Inferior parietal cortex (tissue), 1 donor: ENCODE measurements at regions not wholly inside any gene's neighbourhood (a gene's known extent, or its start where the extent isn't known, plus 50 kb on each side); places are given as distances from the start of the nearest gene placed in this dataset.

Experiments used
- DNase-seq: peaks from one replicate; pipeline ENCODE4 v3.0.0-alpha.2; 2016; ENCODE audit errors: extremely low spot score

DNA sequence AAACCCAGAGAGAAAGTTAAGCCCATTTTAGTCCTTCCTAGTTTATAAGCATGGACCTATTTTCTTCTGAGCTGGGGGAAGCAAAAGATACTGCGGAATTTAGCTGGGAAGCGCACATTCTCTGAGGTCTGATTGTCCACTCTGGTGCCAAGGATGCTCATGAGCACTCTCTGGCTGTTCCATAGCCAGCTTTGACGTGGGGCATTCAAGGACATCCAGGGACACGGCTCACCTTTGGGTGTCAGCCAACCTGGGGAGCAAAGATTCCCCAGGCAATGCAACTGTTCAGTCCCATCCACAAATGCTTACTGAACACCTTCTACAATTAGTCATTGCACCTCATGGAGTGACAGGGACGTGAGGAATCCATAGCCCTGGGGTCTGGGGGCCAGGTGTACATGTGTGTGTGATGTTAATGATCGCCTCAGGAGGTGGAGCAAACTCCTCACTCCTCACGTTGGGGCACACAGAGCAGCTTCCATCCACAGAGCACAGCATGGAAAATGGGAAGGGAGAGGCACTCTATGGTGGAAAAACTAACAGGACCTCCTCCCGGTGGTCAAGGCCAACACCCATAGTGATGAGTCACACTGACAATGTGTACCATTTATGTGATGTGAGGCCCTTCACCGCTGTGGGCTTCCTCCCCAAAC lies 67.5 kb upstream of the IGFBP3 start:
- no peak for DNase-seq

GRCh38 chr7:45987521-45988290 lies 66.6 kb upstream of the IGFBP3 start:
- no peak for DNase-seq

DNA sequence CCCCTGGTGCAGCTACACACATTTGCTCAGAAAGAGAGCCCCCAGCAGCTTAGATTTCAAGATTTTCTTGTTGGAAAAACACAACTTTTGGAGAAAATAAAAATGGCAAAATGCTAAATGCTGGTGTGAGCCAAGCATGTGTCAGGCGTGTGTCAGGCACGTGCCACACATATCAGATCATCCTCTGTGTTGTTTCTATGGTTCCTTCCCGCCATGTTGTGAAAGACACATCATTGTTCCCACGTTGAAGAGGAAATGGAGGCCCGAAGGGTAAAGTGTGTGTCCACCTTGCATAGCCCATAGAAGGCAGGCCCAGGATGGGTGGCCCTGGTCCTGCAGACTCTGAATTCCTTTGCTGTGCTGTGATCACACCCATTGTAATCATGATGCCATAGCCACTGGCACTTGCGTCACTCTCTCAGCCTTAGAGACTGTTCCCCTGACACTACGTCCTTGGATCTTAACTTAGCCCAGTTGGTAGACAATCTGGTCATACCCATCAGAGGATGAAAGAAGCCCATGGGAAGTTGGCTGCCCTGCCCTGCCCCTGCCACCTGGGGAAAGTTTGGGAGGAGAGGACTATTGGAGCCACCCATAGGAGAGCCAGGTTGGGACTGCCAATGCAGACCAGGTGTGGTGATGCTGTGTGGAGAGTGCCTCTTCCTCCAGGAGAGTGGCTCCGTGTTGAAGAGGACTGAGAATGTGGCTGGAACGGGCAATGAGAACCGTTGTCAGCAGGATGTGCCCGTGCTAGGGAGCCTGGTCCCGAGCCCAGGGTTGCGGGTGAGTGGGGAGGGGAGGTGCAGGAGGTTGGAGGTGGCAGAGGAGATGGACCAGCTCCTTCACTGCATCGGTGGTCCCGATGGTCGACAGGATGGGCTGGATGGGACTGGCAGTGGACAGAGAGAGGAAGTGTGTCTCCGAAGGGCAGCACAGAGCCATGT lies 65.6 kb upstream of the IGFBP3 start:
- DNase-seq, result no peak

DNA sequence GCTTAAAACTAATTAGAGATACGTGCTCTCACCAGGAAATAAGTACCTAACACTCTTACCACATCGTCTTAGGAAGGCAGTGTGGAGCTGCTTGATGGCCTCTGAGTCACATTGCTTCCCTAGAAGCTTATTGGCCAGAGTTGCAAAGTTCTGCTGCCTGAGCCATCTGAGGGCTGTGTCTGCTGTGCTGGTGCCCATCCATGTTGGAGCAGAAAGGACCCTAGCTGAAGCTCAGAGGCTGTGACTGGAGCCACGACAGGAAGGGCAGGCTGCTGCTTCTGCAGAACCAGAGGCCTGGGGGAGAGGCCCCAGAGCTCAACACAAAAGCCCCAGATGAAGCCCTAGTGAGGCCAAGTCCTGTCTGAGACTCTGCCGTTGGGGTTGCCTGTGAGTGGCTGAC lies 64.8 kb upstream of the IGFBP3 start:
- no peak for DNase-seq

GRCh38 chr7:45984386-45985295 lies 63.6 kb upstream of the IGFBP3 start:
- DNase-seq, result no peak

DNA sequence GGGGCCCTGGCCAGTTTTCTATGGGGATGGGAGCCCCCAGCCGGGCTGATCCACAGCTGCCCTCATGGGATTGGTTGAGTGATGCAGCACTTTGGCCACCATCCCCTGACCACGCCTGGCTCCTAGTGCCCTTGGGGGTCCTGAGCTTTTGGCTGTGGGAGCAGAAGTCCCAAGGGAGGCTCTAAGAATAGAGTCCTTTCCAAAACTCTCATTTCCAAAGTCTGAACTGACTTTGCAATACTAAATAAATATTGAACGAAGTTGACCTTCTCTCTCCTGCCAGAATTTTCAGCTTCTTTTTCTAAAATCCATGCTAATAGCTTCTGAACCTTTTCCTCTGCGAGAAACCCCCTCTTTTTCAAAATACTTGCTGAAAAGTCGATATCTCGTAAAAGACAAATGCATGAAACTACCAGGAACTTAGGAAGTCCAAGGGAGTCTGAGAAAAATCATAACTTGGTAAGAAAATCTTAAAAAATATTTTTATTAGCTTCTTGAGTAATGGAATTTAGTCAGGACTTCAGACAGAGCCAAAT lies 62.7 kb upstream of the IGFBP3 start:
- DNase-seq, result no peak

DNA sequence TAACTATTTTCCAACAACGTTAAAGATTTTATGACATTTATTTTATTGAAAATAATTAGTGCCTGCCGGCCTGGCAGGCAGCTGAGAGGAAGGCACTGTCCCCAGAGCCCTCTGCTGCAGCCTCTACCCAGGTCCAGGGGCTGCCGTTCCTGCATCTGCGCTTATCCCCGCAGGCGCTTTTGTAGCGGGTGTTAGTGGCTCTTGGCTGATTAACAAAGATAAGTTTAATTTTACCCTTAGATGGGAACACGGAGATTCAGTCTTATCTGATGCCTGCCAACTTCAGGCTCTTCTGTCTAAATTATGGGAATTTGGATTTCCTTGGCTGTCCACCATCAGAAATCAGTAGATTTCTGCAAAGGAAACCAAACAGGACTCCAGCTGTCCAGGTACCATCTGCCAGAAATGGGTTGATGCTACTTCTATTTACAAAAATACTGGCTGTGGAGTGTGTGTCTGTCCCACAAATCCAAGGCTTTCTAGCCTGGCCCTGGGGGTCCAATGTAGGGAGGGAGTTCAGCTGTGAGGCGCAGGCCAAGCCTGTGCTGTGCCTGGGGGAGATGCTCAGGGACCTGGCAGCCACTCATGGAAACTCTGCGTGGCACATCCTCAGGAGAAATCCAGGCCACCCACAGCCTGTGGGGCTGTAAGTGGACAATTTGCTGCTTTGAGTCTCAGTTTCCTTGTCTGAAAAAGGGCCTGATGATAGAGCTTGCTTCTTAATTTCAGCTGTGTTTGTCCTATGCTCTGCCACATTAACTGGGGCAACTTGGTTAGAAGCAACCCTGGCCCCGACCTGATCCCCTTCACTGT lies 62.0 kb upstream of the IGFBP3 start:
- DNase-seq, result peak; percentile 3

DNA sequence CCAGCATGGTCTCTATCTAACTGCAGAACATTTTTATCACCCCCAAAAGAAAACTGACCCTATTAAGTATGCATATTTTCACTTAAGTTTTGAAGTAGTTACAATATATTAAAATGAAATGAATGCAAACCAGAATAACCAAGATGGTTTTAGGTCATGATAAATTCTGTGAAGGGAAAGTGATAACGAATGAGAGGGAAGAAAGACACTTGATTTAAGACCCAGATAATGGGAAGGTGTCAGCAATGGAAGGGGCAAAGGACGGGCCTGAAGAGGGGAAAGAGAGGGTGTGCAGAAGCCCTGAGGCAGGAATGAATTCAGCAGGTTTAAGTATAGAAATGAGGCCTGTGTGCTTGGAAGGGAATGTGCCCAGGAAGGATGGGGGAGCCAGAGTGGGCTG lies 61.1 kb upstream of the IGFBP3 start:
- no peak for DNase-seq

- no peak for DNase-seq
Measured at GRCh38 chr7:45980973-45981372, 59.9 kb upstream of the IGFBP3 start.

- DNase-seq, result no peak
Measured at GRCh38 chr7:45980181-45980905, 59.3 kb upstream of the IGFBP3 start.

DNA sequence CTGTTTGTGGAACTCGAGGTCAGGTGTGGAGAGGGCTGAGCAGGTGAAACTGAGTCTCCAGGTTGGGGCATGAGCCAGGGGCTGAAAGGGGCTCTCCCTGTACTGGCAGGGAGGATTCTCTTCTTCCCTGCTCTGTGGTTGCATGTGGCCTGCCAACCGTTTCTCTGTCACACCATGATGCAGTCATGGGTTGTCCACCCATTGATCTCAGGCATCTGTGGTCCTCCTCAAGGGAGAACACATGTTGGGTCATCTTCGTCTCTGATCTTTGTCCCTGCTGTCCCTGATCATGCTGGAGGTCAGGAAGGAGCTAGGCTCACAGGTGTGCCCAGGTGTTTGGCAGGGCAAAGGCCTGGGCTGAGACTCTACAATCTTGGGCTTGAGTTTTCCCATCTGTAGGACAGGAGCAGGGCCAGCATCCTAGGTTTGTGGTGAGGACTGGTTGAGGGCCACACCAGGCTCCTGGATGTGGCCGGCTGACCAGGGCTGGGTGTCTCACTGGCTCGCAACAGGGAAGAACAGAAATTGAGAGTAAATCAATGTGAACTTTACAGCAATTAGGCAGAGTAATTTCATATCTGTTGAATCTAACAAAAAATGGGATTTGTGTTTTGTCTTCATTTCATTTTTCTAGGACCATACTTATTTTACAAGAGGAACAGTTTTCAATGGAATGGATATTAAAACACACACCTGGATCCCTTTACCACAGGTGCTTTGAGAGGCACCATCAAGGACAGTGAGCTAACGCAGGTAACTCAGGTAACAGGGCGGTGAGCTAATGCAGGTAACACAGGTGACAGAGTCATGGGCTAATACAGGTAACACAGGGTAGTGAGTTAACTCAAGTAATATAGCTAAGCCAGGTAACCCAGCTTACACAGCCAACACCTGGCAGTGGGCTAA lies 58.5 kb upstream of the IGFBP3 start:
- DNase-seq, result no peak

DNA sequence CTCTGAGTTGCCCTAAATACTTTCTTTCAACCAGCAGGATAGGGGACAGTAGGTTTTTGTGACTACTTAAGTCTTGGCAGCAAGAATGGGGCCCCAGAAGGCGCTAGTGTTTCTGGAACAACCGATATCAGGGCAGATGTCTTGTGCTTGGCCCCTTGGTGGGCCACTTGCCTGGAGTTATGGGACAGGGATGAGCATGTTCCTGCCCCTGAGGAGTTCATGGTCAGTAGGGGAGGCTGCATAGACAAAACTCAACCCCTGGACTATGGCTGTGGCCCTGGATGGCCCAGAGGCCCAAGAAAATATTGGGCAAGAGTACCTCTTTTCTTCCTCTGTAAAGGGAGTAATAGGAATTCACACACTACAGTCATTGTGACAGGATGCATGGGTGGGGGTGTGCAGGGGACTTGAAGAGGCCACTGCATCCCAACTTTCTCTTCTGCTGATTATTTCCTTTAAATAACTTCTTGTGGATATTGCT lies 57.7 kb upstream of the IGFBP3 start:
- DNase-seq, result no peak

- DNase-seq, result peak; percentile 12
Measured at GRCh38 chr7:45978010-45978681, 57.1 kb upstream of the IGFBP3 start.

DNA sequence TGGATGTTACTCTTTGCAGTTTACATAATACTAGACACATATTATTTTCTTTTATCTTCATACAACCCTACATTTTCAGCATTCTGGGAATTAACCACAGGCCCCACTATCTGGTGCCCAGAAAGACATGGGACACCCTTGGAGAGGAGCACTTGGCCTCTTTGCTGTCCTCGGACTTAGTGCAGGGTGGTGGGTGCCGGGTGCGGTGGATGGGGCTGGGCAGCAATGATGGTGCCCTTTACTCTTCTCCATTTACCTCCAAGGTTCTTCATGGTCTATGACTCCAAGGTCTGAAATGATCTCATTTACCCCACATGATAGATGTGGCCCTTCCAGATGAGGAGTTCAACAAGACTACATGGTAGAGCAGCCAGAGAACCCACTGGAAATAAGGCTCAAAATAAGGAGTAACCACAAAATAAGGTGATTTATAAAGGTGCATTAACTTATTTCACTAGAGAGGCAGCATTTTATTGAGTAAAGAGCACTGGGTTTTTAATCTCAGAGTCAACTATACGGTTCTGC lies 56.2 kb upstream of the IGFBP3 start:
- DNase-seq, result no peak

DNA sequence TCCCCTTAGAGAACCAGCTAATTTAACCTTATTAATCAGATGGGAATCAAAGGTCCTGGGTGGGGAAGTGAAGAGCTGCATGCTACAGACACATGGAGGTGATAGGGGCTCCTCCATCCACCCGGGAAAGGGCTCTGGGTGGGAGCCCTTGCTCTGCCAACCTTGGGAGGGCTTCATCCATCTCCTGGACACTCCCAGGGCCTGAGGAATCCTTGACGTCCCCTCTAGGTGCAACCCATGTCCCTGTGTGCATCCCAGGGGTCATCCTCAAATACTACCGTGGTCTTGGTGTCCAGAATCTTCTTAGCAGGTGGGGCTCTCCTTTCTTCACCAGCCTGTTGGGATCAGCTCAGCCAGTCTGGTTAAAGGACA lies 55.4 kb upstream of the IGFBP3 start:
- DNase-seq, result no peak

- DNase-seq, result no peak
Measured at GRCh38 chr7:45975847-45976484, 54.9 kb upstream of the IGFBP3 start.

- no peak for DNase-seq
Measured at GRCh38 chr7:45975367-45975766, 54.3 kb upstream of the IGFBP3 start.
